ENCODE measurements at regions not wholly inside any gene's neighbourhood (a gene's known extent, or its start where the extent isn't known, plus 50 kb on each side); places are given as distances from the start of the nearest gene placed in this dataset.

GRCh38 chr1:2885001-2885400, 83.5 kb upstream of the TTC34 start:
- DNase-seq: no peak
- Histone ChIP-seq H3K14ac (replicated peaks; ENCODE audit: low read depth, low read length) (no peak overlapping the region), H3K79me1 (ENCODE audit: low read depth in 1 of 2, low read length in 2 of 2) (no peaks in the 10 kb centered on the region), H3K4me1 (ENCODE audit: control insufficient read depth, insufficient read depth, low read length) (no peaks in the 10 kb centered on the region), H3K27me3 (ENCODE audit: control insufficient read depth, insufficient read depth, low read length) (no peaks in the 10 kb centered on the region), H3K56ac (ENCODE audit: extremely low read depth, insufficient read depth, low read length) (no peak overlapping the region), H4K91ac (ENCODE audit: insufficient read depth, low read depth, low read length) (no peak overlapping the region), H3K27ac (ENCODE audit: insufficient read depth, low read length) (no peak overlapping the region), H3K9ac (ENCODE audit: low read depth, low read length) (no peak overlapping the region), H3K23ac (ENCODE audit: low read depth, low read length) (no peak overlapping the region), H2AK9ac (replicated peaks; ENCODE audit: low read depth, low read length, poor library complexity) (no peak overlapping the region), H2AK5ac (ENCODE audit: low read depth, low read length) (no peak overlapping the region), H4K20me1 (ENCODE audit: insufficient read depth, low read length) (no peaks in the 10 kb centered on the region), H2AFZ (replicated peaks; ENCODE audit: low read length, poor library complexity) (no peak overlapping the region), H3K9me1 (ENCODE audit: insufficient read depth, low read length) (no peaks in the 10 kb centered on the region), H3K9me3 (ENCODE audit: control insufficient read depth, insufficient read depth, low read length) (peaks cover 62% of the 10 kb centered on the region), H3K4me2 (ENCODE audit: low read depth, low read length) (no peak overlapping the region), H2BK20ac (ENCODE audit: low read depth, low read length) (no peak overlapping the region), H2BK120ac (ENCODE audit: low read depth, low read length) (no peak overlapping the region), H4K5ac (ENCODE audit: low read depth, low read length) (no peak overlapping the region), H3K4ac (ENCODE audit: low read depth, low read length) (no peak overlapping the region), H4K8ac (ENCODE audit: low read depth in 2 of 2, low read length in 2 of 2) (no peak overlapping the region), H2BK5ac (ENCODE audit: low read depth, low read length, poor library complexity, severe bottlenecking) (no peak overlapping the region), H3K18ac (ENCODE audit: low read depth, low read length) (no peak overlapping the region), H2BK15ac (ENCODE audit: low read depth, low read length) (no peak overlapping the region), H3K36me3 (ENCODE audit: control insufficient read depth, insufficient read depth, low read length) (no peaks in the 10 kb centered on the region), H3K4me3 (ENCODE audit: insufficient read depth, low read depth, low read length) (no peak overlapping the region)
- TF ChIP-seq CTCF (conservative IDR thresholded peaks at IDR 0.05; ENCODE audit: low read depth, low read length) (no peak), RCOR1 (IDR thresholded peaks at IDR 0.05; ENCODE audit: insufficient replicate concordance, low read length) (no peak), ELK1 (IDR thresholded peaks at IDR 0.05; ENCODE audit: borderline replicate concordance, low read depth, low read length) (no peak), MXI1 (IDR thresholded peaks at IDR 0.05; ENCODE audit: borderline replicate concordance, low read depth, low read length) (no peak), RAD21 (IDR thresholded peaks at IDR 0.05; ENCODE audit: low read length) (no peak), RFX5 (IDR thresholded peaks at IDR 0.05; ENCODE audit: low read depth, low read length) (no peak), MAZ (IDR thresholded peaks at IDR 0.05; ENCODE audit: borderline replicate concordance, low read depth, low read length) (no peak), USF2 (IDR thresholded peaks at IDR 0.05; ENCODE audit: low read depth, low read length) (no peak), CEBPB (IDR thresholded peaks at IDR 0.05; ENCODE audit: low read depth, low read length) (no peak), MAFK (IDR thresholded peaks at IDR 0.05; ENCODE audit: low read depth, low read length) (no peak), SMC3 (IDR thresholded peaks at IDR 0.05; ENCODE audit: low read depth, low read length) (no peak), POLR2A (IDR thresholded peaks at IDR 0.05; ENCODE audit: low read depth, low read length) (no peak), BHLHE40 (IDR thresholded peaks at IDR 0.05; ENCODE audit: low read depth, low read length) (no peak), NFE2L2 (IDR thresholded peaks at IDR 0.05; ENCODE audit: low read depth, low read length) (no peak), FOS (IDR thresholded peaks at IDR 0.05; ENCODE audit: low read depth, low read length) (no peak), CHD1 (IDR thresholded peaks at IDR 0.05; ENCODE audit: low read depth, low read length) (no peak)
- POLR2A ChIA-PET (ENCODE audit: unreplicated experiment): no interaction called here
- 56% methylated on average over 1 of the region's 16 CpGs; no CpG with 5 or more reads in 1 of the 2 experiments for WGBS, 2 experiments (ENCODE audit: extremely low coverage in 2 of 2, insufficient read length in 1 of 2)
- dilution Hi-C loops (cut with HindIII; ENCODE audit: low sequenced_read_pairs, unreplicated experiment): no loop called here
- in situ Hi-C loops (cut with MboI; ENCODE audit: low sequenced_read_pairs): no loop called here
- BruUV-seq (replicated peaks): no TSS peak
- CTCF ChIA-PET: no interaction called here
- ATAC-seq (ENCODE audit: low read depth): no peak
- intact Hi-C loops (cut with micrococcal nuclease): no loop called here

Data from IMR-90 (cell line).